ENCODE measurements at regions not wholly inside any gene's neighbourhood (a gene's known extent, or its start where the extent isn't known, plus 50 kb on each side); places are given as distances from the start of the nearest gene placed in this dataset.
"Not testable (repeated sequence)": the region's sequence is repeated elsewhere in the genome, so short reads cannot be mapped to it uniquely, and the experiment has no call there.

GRCh38 chr2:14998546-14998945, 366.0 kb downstream of the LRATD1 start:
- H3K4me3 ChIP-seq (ENCODE audit: low read depth in 1 of 3, low read length in 3 of 3), result no peak overlapping the region
- no peak for FAIRE-seq
- no peaks in the 10 kb centered on the region for H3K36me3 ChIP-seq (ENCODE audit: control insufficient read depth in 3 of 3, insufficient read depth in 2 of 3, low read depth in 1 of 3, low read length in 3 of 3)
- no peaks in the 10 kb centered on the region for H3K4me1 ChIP-seq (ENCODE audit: control insufficient read depth in 3 of 3, insufficient read depth in 2 of 3, low read depth in 1 of 3, low read length in 2 of 3)
- DNase-seq, result no peak
- H3K27ac ChIP-seq (ENCODE audit: low read depth in 1 of 3, low read length in 2 of 3), result no peak overlapping the region
- WGBS, 3 donors, result 89 to 93% (median 92%) methylated on average over 3 of the region's 3 CpGs
- no peaks in the 10 kb centered on the region for H3K9me3 ChIP-seq (ENCODE audit: control insufficient read depth in 2 of 2, insufficient read depth in 1 of 2, low read depth in 1 of 2, low read length in 1 of 2)
- peaks cover 0 to 4% (median 0%) of the 10 kb centered on the region in 3 donors for H3K27me3 ChIP-seq (ENCODE audit: control insufficient read depth in 3 of 3, insufficient read depth in 3 of 3, low read length in 3 of 3)

GRCh38 chr2:14999114-14999661, 366.7 kb downstream of the LRATD1 start:
- Histone ChIP-seq H3K36me3 (ENCODE audit: control insufficient read depth in 3 of 3, insufficient read depth in 2 of 3, low read depth in 1 of 3, low read length in 3 of 3) (no peaks in the 10 kb centered on the region), H3K4me3 (ENCODE audit: low read depth in 1 of 3, low read length in 3 of 3) (no peak overlapping the region), H3K27ac (ENCODE audit: low read depth in 1 of 3, low read length in 2 of 3) (no peak overlapping the region), H3K9me3 (ENCODE audit: control insufficient read depth in 2 of 2, insufficient read depth in 1 of 2, low read depth in 1 of 2, low read length in 1 of 2) (no peaks in the 10 kb centered on the region), H3K27me3 (ENCODE audit: control insufficient read depth in 3 of 3, insufficient read depth in 3 of 3, low read length in 3 of 3) (peaks cover 0 to 4% (median 0%) of the 10 kb centered on the region in 3 donors), H3K4me1 (ENCODE audit: control insufficient read depth in 3 of 3, insufficient read depth in 2 of 3, low read depth in 1 of 3, low read length in 2 of 3) (no peaks in the 10 kb centered on the region)
- 87 to 89% (median 87%) methylated on average over 7 of the region's 7 CpGs for WGBS, 3 donors
- FAIRE-seq, result no peak
- DNase-seq, result no peak

GRCh38 chr2:15002519-15002918, 370.0 kb downstream of the LRATD1 start:
- WGBS, 3 donors, result 91 to 96% (median 94%) methylated on average over 17 to 26 of the region's 26 CpGs
- H3K4me1 ChIP-seq (ENCODE audit: control insufficient read depth in 3 of 3, insufficient read depth in 2 of 3, low read depth in 1 of 3, low read length in 2 of 3); H3K4me3 ChIP-seq (ENCODE audit: low read depth in 1 of 3, low read length in 3 of 3); DNase-seq; FAIRE-seq; H3K27ac ChIP-seq (ENCODE audit: low read depth in 1 of 3, low read length in 2 of 3); H3K9me3 ChIP-seq (ENCODE audit: control insufficient read depth in 2 of 2, insufficient read depth in 1 of 2, low read depth in 1 of 2, low read length in 1 of 2); H3K36me3 ChIP-seq (ENCODE audit: control insufficient read depth in 3 of 3, insufficient read depth in 2 of 3, low read depth in 1 of 3, low read length in 3 of 3); H3K27me3 ChIP-seq (ENCODE audit: control insufficient read depth in 3 of 3, insufficient read depth in 3 of 3, low read length in 3 of 3): not testable (repeated sequence)

GRCh38 chr2:15006667-15007066, 374.1 kb downstream of the LRATD1 start:
- Histone ChIP-seq H3K27ac (ENCODE audit: low read depth in 1 of 3, low read length in 2 of 3) (no peak overlapping the region), H3K4me1 (ENCODE audit: control insufficient read depth in 3 of 3, insufficient read depth in 2 of 3, low read depth in 1 of 3, low read length in 2 of 3) (no peaks in the 10 kb centered on the region), H3K36me3 (ENCODE audit: control insufficient read depth in 3 of 3, insufficient read depth in 2 of 3, low read depth in 1 of 3, low read length in 3 of 3) (no peaks in the 10 kb centered on the region), H3K27me3 (ENCODE audit: control insufficient read depth in 3 of 3, insufficient read depth in 3 of 3, low read length in 3 of 3) (no peaks in the 10 kb centered on the region), H3K9me3 (ENCODE audit: control insufficient read depth in 2 of 2, insufficient read depth in 1 of 2, low read depth in 1 of 2, low read length in 1 of 2) (peaks cover 0 to 4% of the 10 kb centered on the region in 2 donors), H3K4me3 (ENCODE audit: low read depth in 1 of 3, low read length in 3 of 3) (no peak overlapping the region)
- DNase-seq (no peak), FAIRE-seq (no peak)
- WGBS, 3 donors, result 67 to 84% (median 80%) methylated on average over 2 of the region's 2 CpGs

GRCh38 chr2:15009681-15010080, 377.2 kb downstream of the LRATD1 start:
- Histone ChIP-seq H3K27ac (ENCODE audit: low read depth in 1 of 3, low read length in 2 of 3) (no peak overlapping the region), H3K36me3 (ENCODE audit: control insufficient read depth in 3 of 3, insufficient read depth in 2 of 3, low read depth in 1 of 3, low read length in 3 of 3) (no peaks in the 10 kb centered on the region), H3K4me3 (ENCODE audit: low read depth in 1 of 3, low read length in 3 of 3) (no peak overlapping the region), H3K9me3 (ENCODE audit: control insufficient read depth in 2 of 2, insufficient read depth in 1 of 2, low read depth in 1 of 2, low read length in 1 of 2) (peaks cover 0 to 8% of the 10 kb centered on the region in 2 donors), H3K4me1 (ENCODE audit: control insufficient read depth in 3 of 3, insufficient read depth in 2 of 3, low read depth in 1 of 3, low read length in 2 of 3) (no peaks in the 10 kb centered on the region), H3K27me3 (ENCODE audit: control insufficient read depth in 3 of 3, insufficient read depth in 3 of 3, low read length in 3 of 3) (no peaks in the 10 kb centered on the region)
- FAIRE-seq (no peak), DNase-seq (no peak)
- 80 to 96% (median 82%) methylated on average over 4 of the region's 4 CpGs for WGBS, 3 donors

GRCh38 chr2:15010346-15010745, 377.8 kb downstream of the LRATD1 start:
- H3K36me3 ChIP-seq (ENCODE audit: control insufficient read depth in 3 of 3, insufficient read depth in 2 of 3, low read depth in 1 of 3, low read length in 3 of 3), result no peaks in the 10 kb centered on the region
- FAIRE-seq, result no peak
- H3K27me3 ChIP-seq (ENCODE audit: control insufficient read depth in 3 of 3, insufficient read depth in 3 of 3, low read length in 3 of 3), result no peaks in the 10 kb centered on the region
- H3K4me3 ChIP-seq (ENCODE audit: low read depth in 1 of 3, low read length in 3 of 3), result no peak overlapping the region
- H3K27ac ChIP-seq (ENCODE audit: low read depth in 1 of 3, low read length in 2 of 3), result no peak overlapping the region
- no peaks in the 10 kb centered on the region for H3K4me1 ChIP-seq (ENCODE audit: control insufficient read depth in 3 of 3, insufficient read depth in 2 of 3, low read depth in 1 of 3, low read length in 2 of 3)
- 65 to 82% (median 78%) methylated on average over 1 of the region's 1 CpG for WGBS, 3 donors
- H3K9me3 ChIP-seq (ENCODE audit: control insufficient read depth in 2 of 2, insufficient read depth in 1 of 2, low read depth in 1 of 2, low read length in 1 of 2), result peaks cover 0 to 8% of the 10 kb centered on the region in 2 donors
- DNase-seq, result no peak

GRCh38 chr2:15018814-15019213, 386.3 kb downstream of the LRATD1 start:
- no peak for DNase-seq
- no peak for FAIRE-seq

GRCh38 chr2:15023221-15023620, 390.7 kb downstream of the LRATD1 start:
- H3K4me1 ChIP-seq (ENCODE audit: control insufficient read depth in 3 of 3, insufficient read depth in 2 of 3, low read depth in 1 of 3, low read length in 2 of 3), result no peaks in the 10 kb centered on the region
- no peak for FAIRE-seq

More at GRCh38 chr2:15018814-15019213, 386.3 kb downstream of the LRATD1 start:
- Histone ChIP-seq H3K27ac (ENCODE audit: low read depth in 1 of 3, low read length in 2 of 3) (no peak overlapping the region), H3K27me3 (ENCODE audit: control insufficient read depth in 3 of 3, insufficient read depth in 3 of 3, low read length in 3 of 3) (no peaks in the 10 kb centered on the region), H3K4me3 (ENCODE audit: low read depth in 1 of 3, low read length in 3 of 3) (no peak overlapping the region), H3K36me3 (ENCODE audit: control insufficient read depth in 3 of 3, insufficient read depth in 2 of 3, low read depth in 1 of 3, low read length in 3 of 3) (no peaks in the 10 kb centered on the region), H3K4me1 (ENCODE audit: control insufficient read depth in 3 of 3, insufficient read depth in 2 of 3, low read depth in 1 of 3, low read length in 2 of 3) (no peaks in the 10 kb centered on the region), H3K9me3 (ENCODE audit: control insufficient read depth in 2 of 2, insufficient read depth in 1 of 2, low read depth in 1 of 2, low read length in 1 of 2) (no peaks in the 10 kb centered on the region)
- 68 to 79% (median 69%) methylated on average over 1 of the region's 1 CpG for WGBS, 3 donors

GRCh38 chr2:15028406-15028805, 395.9 kb downstream of the LRATD1 start:
- 26 to 44% (median 35%) methylated on average over 2 of the region's 2 CpGs for WGBS, 3 donors
- H3K4me1 ChIP-seq (ENCODE audit: control insufficient read depth in 3 of 3, insufficient read depth in 2 of 3, low read depth in 1 of 3, low read length in 2 of 3), result no peaks in the 10 kb centered on the region
- H3K4me3 ChIP-seq (ENCODE audit: low read depth in 1 of 3, low read length in 3 of 3), result no peak overlapping the region
- FAIRE-seq (no peak), DNase-seq (no peak)
- H3K36me3 ChIP-seq (ENCODE audit: control insufficient read depth in 3 of 3, insufficient read depth in 2 of 3, low read depth in 1 of 3, low read length in 3 of 3), result no peaks in the 10 kb centered on the region
- no peaks in the 10 kb centered on the region for H3K9me3 ChIP-seq (ENCODE audit: control insufficient read depth in 2 of 2, insufficient read depth in 1 of 2, low read depth in 1 of 2, low read length in 1 of 2)
- no peaks in the 10 kb centered on the region for H3K27me3 ChIP-seq (ENCODE audit: control insufficient read depth in 3 of 3, insufficient read depth in 3 of 3, low read length in 3 of 3)
- H3K27ac ChIP-seq (ENCODE audit: low read depth in 1 of 3, low read length in 2 of 3), result no peak overlapping the region

More at GRCh38 chr2:15023221-15023620, 390.7 kb downstream of the LRATD1 start:
- Histone ChIP-seq H3K36me3 (ENCODE audit: control insufficient read depth in 3 of 3, insufficient read depth in 2 of 3, low read depth in 1 of 3, low read length in 3 of 3) (no peaks in the 10 kb centered on the region), H3K9me3 (ENCODE audit: control insufficient read depth in 2 of 2, insufficient read depth in 1 of 2, low read depth in 1 of 2, low read length in 1 of 2) (no peaks in the 10 kb centered on the region), H3K4me3 (ENCODE audit: low read depth in 1 of 3, low read length in 3 of 3) (no peak overlapping the region), H3K27me3 (ENCODE audit: control insufficient read depth in 3 of 3, insufficient read depth in 3 of 3, low read length in 3 of 3) (no peaks in the 10 kb centered on the region), H3K27ac (ENCODE audit: low read depth in 1 of 3, low read length in 2 of 3) (no peak overlapping the region)
- DNase-seq, result no peak
- 76 to 86% (median 81%) methylated on average over 1 of the region's 1 CpG for WGBS, 3 donors

Measured in small intestine (tissue), 7 donors.